ENCODE measurements at regions not wholly inside any gene's neighbourhood (a gene's known extent, or its start where the extent isn't known, plus 50 kb on each side); places are given as distances from the start of the nearest gene placed in this dataset.

DNA sequence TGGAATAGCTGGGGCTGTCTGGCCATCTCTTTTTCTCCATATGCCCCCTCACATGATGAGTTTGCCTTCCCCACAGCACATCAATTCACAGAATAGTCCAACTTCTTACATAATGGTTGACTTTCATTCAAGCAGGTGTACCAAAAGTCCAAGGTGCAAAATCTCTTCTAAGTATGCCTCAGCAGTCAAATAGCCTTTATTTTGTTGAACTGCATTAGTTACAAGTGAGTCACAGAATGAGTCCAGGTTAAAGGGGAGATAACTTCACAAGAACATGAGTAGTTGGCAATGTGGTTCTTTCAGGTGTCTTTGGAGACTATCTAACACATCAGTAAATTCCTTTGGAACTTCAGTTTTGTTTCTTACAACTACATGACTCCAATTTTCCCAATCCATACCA lies 672.5 kb downstream of the PRELID2 start (continued):
- no peak for TF ChIP-seq MTF1 (CRISPR knock-in tag; IDR thresholded peaks at IDR 0.05)
- TF ChIP-seq, protein P1, sequence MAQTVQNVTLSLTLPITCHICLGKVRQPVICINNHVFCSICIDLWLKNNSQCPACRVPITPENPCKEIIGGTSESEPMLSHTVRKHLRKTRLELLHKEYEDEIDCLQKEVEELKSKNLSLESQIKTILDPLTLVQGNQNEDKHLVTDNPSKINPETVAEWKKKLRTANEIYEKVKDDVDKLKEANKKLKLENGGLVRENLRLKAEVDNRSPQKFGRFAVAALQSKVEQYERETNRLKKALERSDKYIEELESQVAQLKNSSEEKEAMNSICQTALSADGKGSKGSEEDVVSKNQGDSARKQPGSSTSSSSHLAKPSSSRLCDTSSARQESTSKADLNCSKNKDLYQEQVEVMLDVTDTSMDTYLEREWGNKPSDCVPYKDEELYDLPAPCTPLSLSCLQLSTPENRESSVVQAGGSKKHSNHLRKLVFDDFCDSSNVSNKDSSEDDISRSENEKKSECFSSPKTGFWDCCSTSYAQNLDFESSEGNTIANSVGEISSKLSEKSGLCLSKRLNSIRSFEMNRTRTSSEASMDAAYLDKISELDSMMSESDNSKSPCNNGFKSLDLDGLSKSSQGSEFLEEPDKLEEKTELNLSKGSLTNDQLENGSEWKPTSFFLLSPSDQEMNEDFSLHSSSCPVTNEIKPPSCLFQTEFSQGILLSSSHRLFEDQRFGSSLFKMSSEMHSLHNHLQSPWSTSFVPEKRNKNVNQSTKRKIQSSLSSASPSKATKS (CRISPR knock-in tag; IDR thresholded peaks at IDR 0.05), result no peak

DNA sequence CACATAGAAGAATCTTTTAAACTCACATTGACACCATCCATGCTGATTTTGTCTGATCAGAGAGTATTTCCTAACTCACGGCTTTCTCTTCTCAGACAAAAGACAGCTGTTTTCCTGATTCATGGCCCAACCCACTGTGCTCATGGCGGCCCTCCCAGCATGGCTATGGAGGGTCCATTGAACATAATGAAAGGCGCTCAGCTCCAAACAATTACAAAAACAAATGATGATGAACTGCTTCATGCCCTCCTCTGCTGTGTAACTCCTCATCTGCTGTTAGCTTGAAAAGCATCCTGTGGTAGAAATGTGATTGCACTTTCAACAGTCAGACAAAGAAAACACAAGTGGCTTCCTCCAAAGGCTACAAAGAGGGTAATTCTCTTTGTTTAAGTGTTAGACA lies 673.8 kb downstream of the PRELID2 start:
- no peak overlapping the region for H3K27ac ChIP-seq (ENCODE audit: extremely low read length, insufficient read depth, low read length)
- ATAC-seq (no peak), FAIRE-seq (no peak), DNase-seq (ENCODE audit: low spot score) (no peak)
- no peaks in the 10 kb centered on the region for H4K20me1 ChIP-seq (ENCODE audit: insufficient read depth, low read length)
- no peaks in the 10 kb centered on the region for H3K9me3 ChIP-seq (ENCODE audit: low read length)
- no peak overlapping the region for H3K9ac ChIP-seq (ENCODE audit: insufficient read depth, low read depth, low read length)
- intact Hi-C loops (cut with micrococcal nuclease; ENCODE audit: unreplicated experiment), result no loop called here
- in situ Hi-C loops (cut with HindIII; ENCODE audit: extremely low pct_ligation_motif_present, low pct_unique_long_range_greater_than_20kb), result no loop called here
- H3K27me3 ChIP-seq (ENCODE audit: control insufficient read depth in 1 of 2, insufficient read depth in 2 of 2, low read length in 2 of 2), result no peaks in the 10 kb centered on the region
- no peak overlapping the region for H3K4me3 ChIP-seq (replicated peaks in 1 of 3; ENCODE audit: insufficient read depth in 1 of 3, low read depth in 2 of 3, low read length in 3 of 3)
- H3K79me2 ChIP-seq (ENCODE audit: insufficient read depth, low read length), result no peaks in the 10 kb centered on the region
- H3K36me3 ChIP-seq (replicated peaks in 1 of 2; ENCODE audit: control insufficient read depth in 1 of 2, insufficient read depth in 2 of 2, low read length in 2 of 2), result no peaks in the 10 kb centered on the region
- no peak overlapping the region for H3K4me2 ChIP-seq (ENCODE audit: low read depth, low read length)
- no TSS peak for BruUV-seq (replicated peaks)
- no peak overlapping the region for H2AFZ ChIP-seq (ENCODE audit: low read length)
- CTCF ChIA-PET (ENCODE audit: low intra/inter-chr PET ratio, low total read pairs), result no interaction called here
- H3K4me1 ChIP-seq (ENCODE audit: insufficient read depth, low read length), result no peaks in the 10 kb centered on the region
- POLR2A ChIA-PET, result no interaction called here
- 2% methylated on average over 3 of the region's 3 CpGs for WGBS (ENCODE audit: low lambda C conversion rate)
- TF ChIP-seq POLR2G (IDR thresholded peaks at IDR 0.05; ENCODE audit: low read depth, low read length), result no peak

DNA sequence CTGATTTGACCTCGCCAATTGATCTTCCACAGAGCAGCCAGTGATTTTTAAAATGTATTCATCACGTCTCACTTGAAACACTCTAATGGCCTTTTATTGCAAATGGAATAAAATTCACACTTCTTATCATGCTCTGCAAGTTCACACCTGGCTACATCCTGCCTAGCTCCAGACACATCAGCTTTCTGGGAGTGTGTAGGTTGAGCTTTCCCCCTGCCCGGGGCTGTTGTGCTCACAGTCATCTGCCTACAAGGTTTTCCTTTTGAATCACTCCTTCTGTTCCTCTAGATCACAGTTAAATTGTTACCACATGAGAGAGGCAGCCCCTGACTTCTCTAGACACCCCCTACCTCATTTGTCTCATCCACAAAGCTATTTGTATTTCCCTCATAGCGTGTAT lies 674.5 kb downstream of the PRELID2 start:
- in situ Hi-C loops (cut with HindIII; ENCODE audit: extremely low pct_ligation_motif_present, low pct_unique_long_range_greater_than_20kb) (no loop called here), intact Hi-C loops (cut with micrococcal nuclease; ENCODE audit: unreplicated experiment) (no loop called here)
- Histone ChIP-seq H3K36me3 (replicated peaks in 1 of 2; ENCODE audit: control insufficient read depth in 1 of 2, insufficient read depth in 2 of 2, low read length in 2 of 2) (no peaks in the 10 kb centered on the region), H3K27me3 (ENCODE audit: control insufficient read depth in 1 of 2, insufficient read depth in 2 of 2, low read length in 2 of 2) (no peaks in the 10 kb centered on the region), H3K9ac (ENCODE audit: insufficient read depth, low read depth, low read length) (no peak overlapping the region), H3K27ac (ENCODE audit: extremely low read length, insufficient read depth, low read length) (no peak overlapping the region), H4K20me1 (ENCODE audit: insufficient read depth, low read length) (no peaks in the 10 kb centered on the region), H3K9me3 (ENCODE audit: low read length) (no peaks in the 10 kb centered on the region), H2AFZ (ENCODE audit: low read length) (no peak overlapping the region), H3K4me1 (ENCODE audit: insufficient read depth, low read length) (no peaks in the 10 kb centered on the region), H3K4me2 (ENCODE audit: low read depth, low read length) (no peak overlapping the region), H3K4me3 (replicated peaks in 1 of 3; ENCODE audit: insufficient read depth in 1 of 3, low read depth in 2 of 3, low read length in 3 of 3) (no peak overlapping the region), H3K79me2 (ENCODE audit: insufficient read depth, low read length) (no peaks in the 10 kb centered on the region)
- no peak for ATAC-seq
- POLR2A ChIA-PET, result no interaction called here
- CTCF ChIA-PET (ENCODE audit: low intra/inter-chr PET ratio, low total read pairs), result no interaction called here
- BruUV-seq (replicated peaks), result no TSS peak
- FAIRE-seq, result no peak
- no peak for DNase-seq (ENCODE audit: low spot score)
- WGBS (ENCODE audit: low lambda C conversion rate), result 2% methylated on average over 4 of the region's 4 CpGs
- no peak for TF ChIP-seq FOXO1 (CRISPR knock-in tag; IDR thresholded peaks at IDR 0.05)
- no peak for TF ChIP-seq ZMYM2 (CRISPR knock-in tag; IDR thresholded peaks at IDR 0.05)
- no peak for TF ChIP-seq ISX (CRISPR knock-in tag; conservative IDR thresholded peaks at IDR 0.05)
- TF ChIP-seq KAT8 (CRISPR knock-in tag; IDR thresholded peaks at IDR 0.05), result no peak
- TF ChIP-seq RAD21 (CRISPR knock-in tag; IDR thresholded peaks at IDR 0.05), result no peak
- TF ChIP-seq RFXAP (CRISPR knock-in tag; IDR thresholded peaks at IDR 0.05; ENCODE audit: borderline replicate concordance), result no peak
- no peak for TF ChIP-seq SOX6 (IDR thresholded peaks at IDR 0.05)
- no peak for TF ChIP-seq SOX6 (CRISPR knock-in tag; IDR thresholded peaks at IDR 0.05)
- TF ChIP-seq SALL1 (CRISPR knock-in tag; IDR thresholded peaks at IDR 0.05), result no peak
- TF ChIP-seq, protein P2, sequence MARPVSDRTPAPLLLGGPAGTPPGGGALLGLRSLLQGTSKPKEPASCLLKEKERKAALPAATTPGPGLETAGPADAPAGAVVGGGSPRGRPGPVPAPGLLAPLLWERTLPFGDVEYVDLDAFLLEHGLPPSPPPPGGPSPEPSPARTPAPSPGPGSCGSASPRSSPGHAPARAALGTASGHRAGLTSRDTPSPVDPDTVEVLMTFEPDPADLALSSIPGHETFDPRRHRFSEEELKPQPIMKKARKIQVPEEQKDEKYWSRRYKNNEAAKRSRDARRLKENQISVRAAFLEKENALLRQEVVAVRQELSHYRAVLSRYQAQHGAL (CRISPR knock-in tag; IDR thresholded peaks at IDR 0.05; ENCODE audit: not compliant biosample characterization), result no peak
- TF ChIP-seq MTF2 (CRISPR knock-in tag; IDR thresholded peaks at IDR 0.05; ENCODE audit: borderline replicate concordance), result no peak
- no peak for TF ChIP-seq ARHGAP35 (CRISPR knock-in tag; IDR thresholded peaks at IDR 0.05; ENCODE audit: borderline replicate concordance)
- TF ChIP-seq, protein P3, sequence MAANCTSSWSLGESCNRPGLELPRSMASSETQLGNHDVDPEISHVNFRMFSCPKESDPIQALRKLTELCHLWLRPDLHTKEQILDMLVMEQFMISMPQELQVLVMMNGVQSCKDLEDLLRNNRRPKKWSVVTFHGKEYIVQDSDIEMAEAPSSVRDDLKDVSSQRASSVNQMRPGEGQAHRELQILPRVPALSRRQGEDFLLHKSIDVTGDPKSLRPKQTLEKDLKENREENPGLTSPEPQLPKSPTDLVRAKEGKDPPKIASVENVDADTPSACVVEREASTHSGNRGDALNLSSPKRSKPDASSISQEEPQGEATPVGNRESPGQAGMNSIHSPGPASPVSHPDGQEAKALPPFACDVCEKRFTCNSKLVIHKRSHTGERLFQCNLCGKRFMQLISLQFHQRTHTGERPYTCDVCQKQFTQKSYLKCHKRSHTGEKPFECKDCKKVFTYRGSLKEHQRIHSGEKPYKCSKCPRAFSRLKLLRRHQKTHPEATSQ (CRISPR knock-in tag; IDR thresholded peaks at IDR 0.05; ENCODE audit: borderline replicate concordance), result no peak

All from HepG2 (cell line).